ENCODE measurements at regions not wholly inside any gene's neighbourhood (a gene's known extent, or its start where the extent isn't known, plus 50 kb on each side); places are given as distances from the start of the nearest gene placed in this dataset.

DNA sequence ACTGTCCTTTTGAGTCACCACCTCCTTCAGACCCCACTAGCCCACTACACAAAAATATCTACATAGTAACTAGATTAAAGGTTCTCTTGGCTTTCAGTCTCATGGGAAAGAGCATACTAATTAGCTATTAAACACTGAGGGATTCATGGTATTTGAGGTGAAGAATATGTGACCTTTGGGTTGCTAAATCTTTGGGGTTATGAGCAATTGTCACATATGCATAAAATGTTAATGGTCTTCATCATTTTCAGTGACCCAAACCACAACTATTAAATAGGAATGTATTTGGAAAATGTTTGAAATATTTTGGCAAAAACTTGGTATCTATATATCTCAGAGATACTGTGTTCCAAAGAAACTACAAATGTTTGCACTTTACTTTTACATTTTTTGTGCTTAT lies 365.1 kb downstream of the MAGEB5 start:
- H3K36me3 ChIP-seq (ENCODE audit: insufficient read depth) = no peaks in the 10 kb centered on the region
- H3K9me3 Mint-ChIP-seq = no peaks in the 10 kb centered on the region; the same call in 2 of the 3 replicates
- no peak overlapping the region for H3K27ac Mint-ChIP-seq
- H3K4me1 ChIP-seq (ENCODE audit: insufficient read depth) = no peaks in the 10 kb centered on the region
- no peak overlapping the region for H3K27ac ChIP-seq (ENCODE audit: low read depth)
- no peaks in the 10 kb centered on the region for H3K4me1 Mint-ChIP-seq
- H3K4me3 ChIP-seq = no peak overlapping the region
- DNase-seq (ENCODE audit: low spot score) = no peak
- no peak for ATAC-seq
- H4K20me1 ChIP-seq (replicated peaks; ENCODE audit: insufficient read depth) = no peaks in the 10 kb centered on the region
- H3K27me3 ChIP-seq (ENCODE audit: insufficient read depth) = no peaks in the 10 kb centered on the region
- TF ChIP-seq EZH2 (IDR thresholded peaks at IDR 0.05; ENCODE audit: low read depth, unreplicated experiment) (no peak), EZH2phosphoT487 (IDR thresholded peaks at IDR 0.05; ENCODE audit: unreplicated experiment) (no peak)
- TF ChIP-seq, protein P1, sequence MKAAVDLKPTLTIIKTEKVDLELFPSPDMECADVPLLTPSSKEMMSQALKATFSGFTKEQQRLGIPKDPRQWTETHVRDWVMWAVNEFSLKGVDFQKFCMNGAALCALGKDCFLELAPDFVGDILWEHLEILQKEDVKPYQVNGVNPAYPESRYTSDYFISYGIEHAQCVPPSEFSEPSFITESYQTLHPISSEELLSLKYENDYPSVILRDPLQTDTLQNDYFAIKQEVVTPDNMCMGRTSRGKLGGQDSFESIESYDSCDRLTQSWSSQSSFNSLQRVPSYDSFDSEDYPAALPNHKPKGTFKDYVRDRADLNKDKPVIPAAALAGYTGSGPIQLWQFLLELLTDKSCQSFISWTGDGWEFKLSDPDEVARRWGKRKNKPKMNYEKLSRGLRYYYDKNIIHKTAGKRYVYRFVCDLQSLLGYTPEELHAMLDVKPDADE (IDR thresholded peaks at IDR 0.05) = no peak
- H3K36me3 Mint-ChIP-seq (ENCODE audit: low read depth) = no peaks in the 10 kb centered on the region; the same call in 1 of the 3 replicates
- H3K27me3 Mint-ChIP-seq (ENCODE audit: insufficient read depth, low read depth, poor library complexity) = peaks cover 2% of the 10 kb centered on the region
- no peaks in the 10 kb centered on the region for H3K9me2 ChIP-seq (ENCODE audit: insufficient read depth)
- no peak overlapping the region for H2AFZ ChIP-seq
- H3K4me2 ChIP-seq = no peak overlapping the region
- no peak overlapping the region for H3K4me3 Mint-ChIP-seq
- H3F3A ChIP-seq (replicated peaks; ENCODE audit: low read depth) = no peaks in the 10 kb centered on the region
- H3K79me2 ChIP-seq (replicated peaks; ENCODE audit: insufficient read depth) = no peaks in the 10 kb centered on the region

DNA sequence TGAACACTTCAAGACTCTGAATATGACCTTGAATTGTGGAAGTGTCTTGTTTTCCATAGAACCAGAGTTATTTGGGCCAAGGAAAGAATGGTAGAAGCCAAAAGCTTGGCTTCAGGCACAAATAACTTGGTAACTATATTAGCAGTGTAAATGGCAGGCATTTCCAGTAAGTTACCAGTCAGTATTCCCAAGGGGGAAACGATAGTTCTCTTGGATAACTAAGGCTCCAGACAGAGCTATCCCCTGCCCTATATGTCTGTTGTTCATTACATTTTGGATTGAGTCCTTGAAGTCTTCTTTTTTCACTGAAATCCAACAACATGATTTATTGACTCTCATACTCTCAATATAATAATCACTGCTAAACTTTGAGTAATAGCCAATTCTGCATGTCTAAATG lies 364.1 kb downstream of the MAGEB5 start:
- Mint-ChIP-seq H3K4me3 (no peak overlapping the region), H3K27me3 (ENCODE audit: insufficient read depth, low read depth, poor library complexity) (peaks cover 2% of the 10 kb centered on the region), H3K9me3 (no peaks in the 10 kb centered on the region; the same call in 2 of the 3 replicates), H3K27ac (no peak overlapping the region), H3K36me3 (ENCODE audit: low read depth) (no peaks in the 10 kb centered on the region; the same call in 1 of the 3 replicates), H3K4me1 (no peaks in the 10 kb centered on the region)
- Histone ChIP-seq H3K4me3 (no peak overlapping the region), H3K4me1 (ENCODE audit: insufficient read depth) (no peaks in the 10 kb centered on the region), H3K27ac (ENCODE audit: low read depth) (no peak overlapping the region), H3K79me2 (replicated peaks; ENCODE audit: insufficient read depth) (no peaks in the 10 kb centered on the region), H2AFZ (no peak overlapping the region), H3F3A (replicated peaks; ENCODE audit: low read depth) (no peaks in the 10 kb centered on the region), H3K4me2 (no peak overlapping the region), H3K27me3 (ENCODE audit: insufficient read depth) (no peaks in the 10 kb centered on the region), H3K9me2 (ENCODE audit: insufficient read depth) (no peaks in the 10 kb centered on the region), H3K36me3 (ENCODE audit: insufficient read depth) (no peaks in the 10 kb centered on the region), H4K20me1 (replicated peaks; ENCODE audit: insufficient read depth) (no peaks in the 10 kb centered on the region)
- TF ChIP-seq, protein P1 (IDR thresholded peaks at IDR 0.05) = no peak
- TF ChIP-seq CREB1 (CRISPR knock-in tag; IDR thresholded peaks at IDR 0.05; ENCODE audit: low read depth) = no peak
- no peak for TF ChIP-seq EZH2phosphoT487 (IDR thresholded peaks at IDR 0.05; ENCODE audit: unreplicated experiment)
- no peak for TF ChIP-seq EZH2 (IDR thresholded peaks at IDR 0.05; ENCODE audit: low read depth, unreplicated experiment)
- DNase-seq (ENCODE audit: low spot score) (no peak), ATAC-seq (no peak)

DNA sequence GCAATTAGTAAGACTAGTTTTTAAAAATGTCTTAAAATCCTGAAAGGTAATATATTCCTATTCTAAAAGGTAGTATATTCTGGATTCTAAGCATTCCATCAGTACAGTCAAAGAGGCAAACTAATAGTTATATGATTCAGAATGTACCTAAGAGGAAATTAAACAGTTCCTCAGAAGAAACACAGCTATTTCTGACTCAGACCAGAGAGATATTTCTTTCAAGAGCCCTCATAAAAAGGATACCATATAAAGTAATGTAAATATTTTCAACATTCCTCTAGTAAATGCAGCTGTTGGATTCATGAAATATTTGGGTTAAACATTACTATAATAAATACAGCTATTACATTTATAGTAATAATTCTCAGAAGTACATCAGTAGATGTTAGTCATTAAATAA lies 358.3 kb downstream of the MAGEB5 start:
- H3K4me2 ChIP-seq = no peak overlapping the region
- Mint-ChIP-seq H3K27me3 (ENCODE audit: insufficient read depth, low read depth, poor library complexity) (no peaks in the 10 kb centered on the region), H3K9me3 (no peaks in the 10 kb centered on the region; the same call in 2 of the 3 replicates), H3K4me3 (no peak overlapping the region), H3K4me1 (no peaks in the 10 kb centered on the region), H3K27ac (no peak overlapping the region), H3K36me3 (ENCODE audit: low read depth) (no peaks in the 10 kb centered on the region; the same call in 1 of the 3 replicates)
- ATAC-seq (no peak), DNase-seq (ENCODE audit: low spot score) (no peak)
- H3K9me2 ChIP-seq (ENCODE audit: insufficient read depth) = no peaks in the 10 kb centered on the region
- no peak overlapping the region for H3K4me3 ChIP-seq
- no peaks in the 10 kb centered on the region for H3K36me3 ChIP-seq (ENCODE audit: insufficient read depth)
- no peaks in the 10 kb centered on the region for H3K27me3 ChIP-seq (ENCODE audit: insufficient read depth)
- H2AFZ ChIP-seq = no peak overlapping the region
- H3K4me1 ChIP-seq (ENCODE audit: insufficient read depth) = no peaks in the 10 kb centered on the region
- H3K27ac ChIP-seq (ENCODE audit: low read depth) = no peak overlapping the region
- no peaks in the 10 kb centered on the region for H4K20me1 ChIP-seq (replicated peaks; ENCODE audit: insufficient read depth)
- no peaks in the 10 kb centered on the region for H3F3A ChIP-seq (replicated peaks; ENCODE audit: low read depth)
- H3K79me2 ChIP-seq (replicated peaks; ENCODE audit: insufficient read depth) = no peaks in the 10 kb centered on the region
- no peak for TF ChIP-seq EZH2 (IDR thresholded peaks at IDR 0.05; ENCODE audit: low read depth, unreplicated experiment)
- TF ChIP-seq, protein P1 (IDR thresholded peaks at IDR 0.05) = no peak
- no peak for TF ChIP-seq CREB1 (CRISPR knock-in tag; IDR thresholded peaks at IDR 0.05; ENCODE audit: low read depth)
- no peak for TF ChIP-seq POLR2AphosphoS5 (IDR thresholded peaks at IDR 0.05; ENCODE audit: low read depth)
- TF ChIP-seq ZNF331 (CRISPR knock-in tag; IDR thresholded peaks at IDR 0.05; ENCODE audit: low read depth) = no peak
- no peak for TF ChIP-seq NANOG (IDR thresholded peaks at IDR 0.05; ENCODE audit: borderline replicate concordance)
- no peak for TF ChIP-seq ZNF114 (CRISPR knock-in tag; IDR thresholded peaks at IDR 0.05)

Data from GM23338 (cell line).